Uterus (tissue), 2 donors: ENCODE measurements at regions not wholly inside any gene's neighbourhood (a gene's known extent, or its start where the extent isn't known, plus 50 kb on each side); places are given as distances from the start of the nearest gene placed in this dataset.

Experiments used
- POLR2A ChIP-seq, 2 donors: fragments of 450-650 bp; IDR thresholded peaks; one replicate each; pipeline ENCODE4 v1.6.1; 2016; ENCODE audit warnings: antibody characterized with exemption in 2 of 2, mild to moderate bottlenecking in 1 of 2, moderate library complexity in 1 of 2
- TF ChIP-seq, protein P1 (sequence below), 4 experiments: fragments of 200-600 bp in 2 of 4; fragments of 450-650 bp in 2 of 4; sonication (generic) in 2 of 4; IDR thresholded peaks; one replicate each; pipeline ENCODE4 v1.5.1; 2016 to 2019; ENCODE audit warnings: antibody characterized with exemption in 4 of 4, mild to moderate bottlenecking in 2 of 4, moderate library complexity in 1 of 4

DNA sequence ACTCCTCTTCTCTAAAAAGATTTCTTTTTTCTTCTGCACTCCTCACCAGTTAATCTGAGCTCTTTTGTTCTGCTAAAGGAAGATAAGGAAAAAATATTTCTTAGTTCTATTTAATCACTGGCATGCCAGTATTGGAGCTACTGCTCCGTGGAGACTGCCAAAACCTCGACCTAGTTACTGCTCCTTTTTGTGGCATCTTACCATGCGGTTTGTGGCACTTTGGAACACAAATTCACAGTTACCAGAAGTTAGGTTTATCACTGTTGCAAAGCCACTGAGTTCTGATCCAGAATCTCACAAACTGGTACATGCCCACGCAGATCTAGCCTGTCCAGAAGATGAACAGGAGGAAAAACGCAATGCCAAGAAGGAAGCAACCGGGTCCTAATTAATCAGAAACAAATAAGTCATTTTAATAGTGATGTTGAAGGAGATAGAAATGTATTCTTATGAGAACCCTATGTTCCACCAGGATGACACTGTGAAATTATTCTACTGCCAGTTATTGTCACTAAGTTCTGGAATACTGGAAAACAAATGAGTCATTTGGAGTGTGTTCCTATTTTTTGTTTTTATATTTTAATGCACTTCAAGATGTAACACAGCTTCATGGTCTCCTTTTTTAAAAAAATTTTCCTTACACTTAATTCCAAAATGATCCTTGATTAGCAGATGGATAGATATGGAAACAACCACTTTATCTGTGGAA lies 106.7 kb upstream of the GK2 start:
- TF ChIP-seq, protein P1, sequence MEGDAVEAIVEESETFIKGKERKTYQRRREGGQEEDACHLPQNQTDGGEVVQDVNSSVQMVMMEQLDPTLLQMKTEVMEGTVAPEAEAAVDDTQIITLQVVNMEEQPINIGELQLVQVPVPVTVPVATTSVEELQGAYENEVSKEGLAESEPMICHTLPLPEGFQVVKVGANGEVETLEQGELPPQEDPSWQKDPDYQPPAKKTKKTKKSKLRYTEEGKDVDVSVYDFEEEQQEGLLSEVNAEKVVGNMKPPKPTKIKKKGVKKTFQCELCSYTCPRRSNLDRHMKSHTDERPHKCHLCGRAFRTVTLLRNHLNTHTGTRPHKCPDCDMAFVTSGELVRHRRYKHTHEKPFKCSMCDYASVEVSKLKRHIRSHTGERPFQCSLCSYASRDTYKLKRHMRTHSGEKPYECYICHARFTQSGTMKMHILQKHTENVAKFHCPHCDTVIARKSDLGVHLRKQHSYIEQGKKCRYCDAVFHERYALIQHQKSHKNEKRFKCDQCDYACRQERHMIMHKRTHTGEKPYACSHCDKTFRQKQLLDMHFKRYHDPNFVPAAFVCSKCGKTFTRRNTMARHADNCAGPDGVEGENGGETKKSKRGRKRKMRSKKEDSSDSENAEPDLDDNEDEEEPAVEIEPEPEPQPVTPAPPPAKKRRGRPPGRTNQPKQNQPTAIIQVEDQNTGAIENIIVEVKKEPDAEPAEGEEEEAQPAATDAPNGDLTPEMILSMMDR (IDR thresholded peaks at IDR 0.05), result no peak
- TF ChIP-seq POLR2A (IDR thresholded peaks at IDR 0.05), result no peak
